CD14-positive monocyte (primary cell): ENCODE measurements at regions not wholly inside any gene's neighbourhood (a gene's known extent, or its start where the extent isn't known, plus 50 kb on each side); places are given as distances from the start of the nearest gene placed in this dataset.

ENCODE experiments used
- DNase-seq, 3 donors: peaks; one replicate each; pipeline ENCODE4 v3.0.0-alpha.2; 2011 to 2022
- H2AFZ ChIP-seq: 2 replicates; pipeline ENCODE4 v1.6.0; 2012; ENCODE audit warnings: mild to moderate bottlenecking, low read depth, low read length, inconsistent platforms; ENCODE audit not compliant: insufficient read depth, poor library complexity, severe bottlenecking
- H3K27ac ChIP-seq, 2 donors: 1 replicate in 1 of 2; 2 replicates in 1 of 2; pipeline ENCODE4 v1.5.1; 2012 to 2013; ENCODE audit warnings: low read length in 2 of 2, control low read depth in 1 of 2, inconsistent platforms in 1 of 2, low read depth in 1 of 2, mild to moderate bottlenecking in 1 of 2
- H3K27me3 ChIP-seq, 2 donors: one replicate each; pipeline versions ENCODE4 v1.6.0 to v1.6.1; 2011 to 2013; ENCODE audit warnings: low read length in 2 of 2; ENCODE audit not compliant: control insufficient read depth in 2 of 2, insufficient read depth in 2 of 2
- H3K36me3 ChIP-seq, 2 donors: replicated peaks in 1 of 2; 1 replicate in 1 of 2; 2 replicates in 1 of 2; pipeline versions ENCODE4 v1.5.1 to v1.6.1; 2012 to 2013; ENCODE audit warnings: low read length in 2 of 2, control low read depth in 1 of 2, inconsistent platforms in 1 of 2, mild to moderate bottlenecking in 1 of 2; ENCODE audit not compliant: insufficient read depth in 2 of 2, control insufficient read depth in 1 of 2
- H3K4me1 ChIP-seq, 2 donors: 1 replicate in 1 of 2; 2 replicates in 1 of 2; pipeline versions ENCODE4 v1.5.1 to v1.6.1; 2012 to 2013; ENCODE audit warnings: low read length in 2 of 2, control low read depth in 1 of 2, inconsistent platforms in 1 of 2, mild to moderate bottlenecking in 1 of 2, moderate library complexity in 1 of 2; ENCODE audit not compliant: insufficient read depth in 2 of 2, control insufficient read depth in 1 of 2
- H3K4me2 ChIP-seq: replicated peaks from 2 replicates; pipeline ENCODE3; 2012; ENCODE audit warnings: low read length, moderate library complexity, mild to moderate bottlenecking; ENCODE audit not compliant: poor library complexity, severe bottlenecking; ENCODE audit errors: extremely low read depth
- H3K4me3 ChIP-seq, 3 experiments: fragments of 200-600 bp in 1 of 3; sonication (generic) in 1 of 3; replicated peaks in 1 of 3; 1 replicate in 2 of 3; 2 replicates in 1 of 3; pipeline ENCODE4 v1.5.1; 2011 to 2013; ENCODE audit warnings: low read length in 3 of 3, mild to moderate bottlenecking in 3 of 3, control low read depth in 2 of 3, low read depth in 2 of 3, inconsistent platforms in 1 of 3, moderate library complexity in 1 of 3
- H3K79me2 ChIP-seq: 2 replicates; pipeline ENCODE4 v1.6.0; 2012; ENCODE audit warnings: mild to moderate bottlenecking, control low read depth, inconsistent platforms, low read length, moderate library complexity; ENCODE audit not compliant: insufficient read depth
- H3K9ac ChIP-seq: 2 replicates; pipeline ENCODE4 v1.6.0; 2017; ENCODE audit warnings: low read length, mild to moderate bottlenecking; ENCODE audit not compliant: insufficient read depth, poor library complexity, severe bottlenecking
- H3K9me3 ChIP-seq, 2 donors: replicated peaks in 1 of 2; 1 replicate in 1 of 2; 2 replicates in 1 of 2; pipeline versions ENCODE4 v1.5.1 to v1.6.1; 2012 to 2013; ENCODE audit warnings: low read length in 2 of 2, control low read depth in 1 of 2; ENCODE audit not compliant: control insufficient read depth in 1 of 2, insufficient read depth in 1 of 2
- H4K20me1 ChIP-seq: 2 replicates; pipeline ENCODE4 v1.6.0; 2012; ENCODE audit warnings: mild to moderate bottlenecking, low read length, control low read depth, moderate library complexity; ENCODE audit not compliant: insufficient read depth
- H3K27ac Mint-ChIP-seq, 7 donors: one replicate each; pipeline ENCODE4 v1.8.0; 2020; ENCODE audit warnings: mild to moderate bottlenecking in 7 of 7, mixed read lengths in 7 of 7, moderate library complexity in 6 of 7, inconsistent platforms in 2 of 7
- H3K27me3 Mint-ChIP-seq, 3 donors: one replicate each; pipeline ENCODE4 v1.8.0; 2021 to 2022; ENCODE audit warnings: low read depth in 3 of 3, mild to moderate bottlenecking in 3 of 3, mixed read lengths in 3 of 3, moderate library complexity in 3 of 3, inconsistent platforms in 1 of 3
- H3K36me3 Mint-ChIP-seq, 2 donors: one replicate each; pipeline ENCODE4 v1.8.0; 2020; ENCODE audit warnings: mixed read lengths in 2 of 2, inconsistent platforms in 1 of 2, mild to moderate bottlenecking in 1 of 2
- H3K4me1 Mint-ChIP-seq: one replicate; pipeline ENCODE4 v1.8.0; 2020; ENCODE audit warnings: mild to moderate bottlenecking, mixed read lengths
- H3K4me3 Mint-ChIP-seq, 2 donors: one replicate each; pipeline ENCODE4 v1.8.0; 2020; ENCODE audit warnings: mild to moderate bottlenecking in 2 of 2, mixed read lengths in 2 of 2, moderate library complexity in 1 of 2
- H3K9me3 Mint-ChIP-seq, 7 donors: one replicate each; pipeline ENCODE4 v1.8.0; 2020 to 2022; ENCODE audit warnings: mixed read lengths in 7 of 7, mild to moderate bottlenecking in 6 of 7, moderate library complexity in 6 of 7, inconsistent platforms in 2 of 7
- CTCF ChIP-seq: fragments of 200-600 bp; IDR thresholded peaks from one replicate; pipeline ENCODE4 v1.8.0; 2022; ENCODE audit warnings: antibody characterized with exemption, mild to moderate bottlenecking
- WGBS: methylation state at CpG from one replicate; pipeline ENCODE4 v1.1.5; 2013; ENCODE audit warnings: missing lambda C conversion rate; ENCODE audit not compliant: insufficient coverage; 5-methylcytosine and 5-hydroxymethylcytosine counted together
- intact Hi-C, 2 donors: fragments of 100-400 bp; cut with micrococcal nuclease; formaldehyde crosslinking; loops; one replicate each; pipeline versions ENCODE4 v1.15.0 to v1.15.1; 2023

GRCh38 chr15:70290708-70291107, 193.0 kb upstream of the TLE3 start:
- Mint-ChIP-seq H3K9me3 (peaks cover 0 to 4% (median 0%) of the 10 kb centered on the region in 7 donors), H3K4me1 (peaks cover 6% of the 10 kb centered on the region), H3K36me3 (no peaks in the 10 kb centered on the region), H3K27me3 (peaks cover 0 to 8% (median 2%) of the 10 kb centered on the region in 3 donors), H3K4me3 (no peak overlapping the region), H3K27ac (no peak overlapping the region)
- Histone ChIP-seq H2AFZ (no peak overlapping the region), H3K27me3 (no peaks in the 10 kb centered on the region), H3K9me3 (no peaks in the 10 kb centered on the region), H3K4me1 (peaks cover 0 to 3% of the 10 kb centered on the region in 2 donors), H3K9ac (no peak overlapping the region), H3K79me2 (no peaks in the 10 kb centered on the region), H3K4me2 (no peak overlapping the region), H3K36me3 (no peaks in the 10 kb centered on the region), H3K4me3 (no peak overlapping the region), H4K20me1 (no peaks in the 10 kb centered on the region), H3K27ac (no peak overlapping the region)
- TF ChIP-seq CTCF, result no peak
- intact Hi-C loops, result no loop called here
- 95% methylated on average over 2 of the region's 6 CpGs for WGBS
- no peak for DNase-seq

DNA sequence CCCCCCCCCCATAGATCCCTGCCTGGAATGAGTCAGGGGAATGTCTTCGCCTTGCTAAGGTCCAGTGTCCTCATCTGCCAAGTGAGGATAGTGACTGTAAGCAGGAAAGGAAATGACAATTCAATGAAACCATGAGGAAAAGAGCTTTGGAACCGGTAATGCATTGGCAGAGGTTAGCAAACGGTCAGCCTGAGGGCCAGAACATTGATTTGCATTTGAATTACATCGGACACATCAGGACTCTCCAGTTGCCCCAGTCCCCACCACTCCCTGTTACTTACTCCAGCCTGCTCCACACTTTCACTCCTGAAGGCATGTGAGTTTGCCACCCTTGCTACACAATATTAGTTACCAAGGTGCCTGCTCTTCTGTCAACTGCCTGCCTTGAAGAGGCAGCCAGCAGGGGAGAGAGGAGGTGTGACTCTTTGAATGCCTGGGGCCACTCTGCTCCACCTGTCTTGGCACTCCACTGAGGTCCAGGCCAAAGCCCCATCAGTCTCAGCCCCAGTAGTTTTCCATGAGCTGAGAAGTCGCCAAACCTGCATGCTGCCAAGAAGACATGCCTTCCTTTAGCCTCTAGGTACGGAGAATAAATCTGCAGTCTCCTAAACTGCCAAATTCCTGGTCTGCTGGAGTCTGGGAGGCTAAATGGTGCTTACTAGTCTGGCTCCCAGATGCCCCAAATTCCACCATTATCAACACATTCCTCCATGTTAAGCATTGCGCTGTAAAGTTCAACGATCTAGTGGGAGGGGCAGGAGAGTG, 191.7 kb upstream of the TLE3 start:
- Histone ChIP-seq H3K36me3 (no peaks in the 10 kb centered on the region), H2AFZ (no peak overlapping the region), H3K9ac (no peak overlapping the region), H3K4me1 (peaks cover 0 to 8% of the 10 kb centered on the region in 2 donors), H3K79me2 (no peaks in the 10 kb centered on the region), H4K20me1 (no peaks in the 10 kb centered on the region), H3K27ac (no peak overlapping the region), H3K4me2 (no peak overlapping the region), H3K27me3 (no peaks in the 10 kb centered on the region), H3K9me3 (no peaks in the 10 kb centered on the region), H3K4me3 (no peak overlapping the region)
- intact Hi-C loops, result no loop called here
- no peak for TF ChIP-seq CTCF
- H3K27me3 Mint-ChIP-seq, result peaks cover 0 to 8% (median 2%) of the 10 kb centered on the region in 3 donors
- H3K36me3 Mint-ChIP-seq, result no peaks in the 10 kb centered on the region
- no peak overlapping the region for H3K4me3 Mint-ChIP-seq
- peaks cover 12% of the 10 kb centered on the region for H3K4me1 Mint-ChIP-seq
- 72% methylated on average over 5 of the region's 8 CpGs for WGBS
- H3K27ac Mint-ChIP-seq, result no peak overlapping the region
- H3K9me3 Mint-ChIP-seq, result peaks cover 0 to 2% (median 0%) of the 10 kb centered on the region in 7 donors
- no peak for DNase-seq
